ENCODE measurements at regions not wholly inside any gene's neighbourhood (a gene's known extent, or its start where the extent isn't known, plus 50 kb on each side); places are given as distances from the start of the nearest gene placed in this dataset.
"Not testable (repeated sequence)": the region's sequence is repeated elsewhere in the genome, so short reads cannot be mapped to it uniquely, and the experiment has no call there.

- H3K36me3 Mint-ChIP-seq (ENCODE audit: low read depth), result no peaks in the 10 kb centered on the region
- H3K4me1 Mint-ChIP-seq (ENCODE audit: low read depth), result no peaks in the 10 kb centered on the region
- peaks cover 53% of the 10 kb centered on the region for H3K9me3 Mint-ChIP-seq
- H3K27me3 Mint-ChIP-seq, result no peaks in the 10 kb centered on the region
- H3K4me3 Mint-ChIP-seq, result no peak overlapping the region
- intact Hi-C loops (cut with micrococcal nuclease), result no loop called here
- no peak overlapping the region for H3K27ac Mint-ChIP-seq
Observed at GRCh38 chr6:68139130-68139529, 496.0 kb upstream of the ADGRB3 start.

GRCh38 chr6:68134796-68135195, 500.3 kb upstream of the ADGRB3 start:
- Mint-ChIP-seq H3K4me1 (ENCODE audit: low read depth) (no peaks in the 10 kb centered on the region), H3K27ac (no peak overlapping the region), H3K9me3 (peaks cover 44% of the 10 kb centered on the region), H3K27me3 (no peaks in the 10 kb centered on the region), H3K4me3 (no peak overlapping the region), H3K36me3 (ENCODE audit: low read depth) (no peaks in the 10 kb centered on the region)
- intact Hi-C loops (cut with micrococcal nuclease), result no loop called here

- Mint-ChIP-seq H3K9me3 (peaks cover 20% of the 10 kb centered on the region), H3K4me1 (ENCODE audit: low read depth) (no peaks in the 10 kb centered on the region), H3K27ac (no peak overlapping the region), H3K4me3 (no peak overlapping the region), H3K27me3 (no peaks in the 10 kb centered on the region), H3K36me3 (ENCODE audit: low read depth) (no peaks in the 10 kb centered on the region)
- intact Hi-C loops (cut with micrococcal nuclease), result no loop called here
Observed at GRCh38 chr6:68128211-68128610, 506.9 kb upstream of the ADGRB3 start.

- H3K4me1 Mint-ChIP-seq (ENCODE audit: low read depth), result no peaks in the 10 kb centered on the region
- peaks cover 24% of the 10 kb centered on the region for H3K9me3 Mint-ChIP-seq
- intact Hi-C loops (cut with micrococcal nuclease), result no loop called here
- no peak overlapping the region for H3K27ac Mint-ChIP-seq
- H3K27me3 Mint-ChIP-seq, result no peaks in the 10 kb centered on the region
- H3K36me3 Mint-ChIP-seq (ENCODE audit: low read depth), result no peaks in the 10 kb centered on the region
- no peak overlapping the region for H3K4me3 Mint-ChIP-seq
Observed at GRCh38 chr6:68127074-68127473, 508.0 kb upstream of the ADGRB3 start.

- H3K27ac Mint-ChIP-seq, result no peak overlapping the region
- H3K9me3 Mint-ChIP-seq, result peaks cover 24% of the 10 kb centered on the region
- intact Hi-C loops (cut with micrococcal nuclease), result no loop called here
- no peaks in the 10 kb centered on the region for H3K36me3 Mint-ChIP-seq (ENCODE audit: low read depth)
- no peaks in the 10 kb centered on the region for H3K4me1 Mint-ChIP-seq (ENCODE audit: low read depth)
- H3K27me3 Mint-ChIP-seq, result no peaks in the 10 kb centered on the region
- no peak overlapping the region for H3K4me3 Mint-ChIP-seq
Observed at GRCh38 chr6:68126089-68126749, 508.9 kb upstream of the ADGRB3 start.

GRCh38 chr6:68122975-68123374, 512.1 kb upstream of the ADGRB3 start:
- H3K27ac Mint-ChIP-seq; intact Hi-C loops (cut with micrococcal nuclease); H3K27me3 Mint-ChIP-seq; H3K36me3 Mint-ChIP-seq (ENCODE audit: low read depth); H3K4me1 Mint-ChIP-seq (ENCODE audit: low read depth); H3K4me3 Mint-ChIP-seq: not testable (repeated sequence)
- H3K9me3 Mint-ChIP-seq, result peaks cover 24% of the 10 kb centered on the region

- intact Hi-C loops (cut with micrococcal nuclease), result no loop called here
- Mint-ChIP-seq H3K27ac (no peak overlapping the region), H3K4me1 (ENCODE audit: low read depth) (no peaks in the 10 kb centered on the region), H3K36me3 (ENCODE audit: low read depth) (no peaks in the 10 kb centered on the region), H3K9me3 (peaks cover 24% of the 10 kb centered on the region), H3K27me3 (no peaks in the 10 kb centered on the region), H3K4me3 (no peak overlapping the region)
Observed at GRCh38 chr6:68122032-68122431, 513.0 kb upstream of the ADGRB3 start.

- H3K9me3 Mint-ChIP-seq, result peaks cover 24% of the 10 kb centered on the region
- H3K27me3 Mint-ChIP-seq; H3K4me1 Mint-ChIP-seq (ENCODE audit: low read depth); H3K36me3 Mint-ChIP-seq (ENCODE audit: low read depth); intact Hi-C loops (cut with micrococcal nuclease); H3K4me3 Mint-ChIP-seq; H3K27ac Mint-ChIP-seq: not testable (repeated sequence)
Observed at GRCh38 chr6:68120954-68121353, 514.1 kb upstream of the ADGRB3 start.

- intact Hi-C loops (cut with micrococcal nuclease), result no loop called here
- Mint-ChIP-seq H3K9me3 (no peaks in the 10 kb centered on the region), H3K27me3 (no peaks in the 10 kb centered on the region)
Observed at GRCh38 chr6:68114463-68115047, 520.5 kb upstream of the ADGRB3 start.

GRCh38 chr6:68108233-68108835, 526.7 kb upstream of the ADGRB3 start:
- Mint-ChIP-seq H3K27me3 (no peaks in the 10 kb centered on the region), H3K4me3 (no peak overlapping the region), H3K27ac (no peak overlapping the region), H3K36me3 (ENCODE audit: low read depth) (no peaks in the 10 kb centered on the region), H3K4me1 (ENCODE audit: low read depth) (no peaks in the 10 kb centered on the region), H3K9me3 (no peaks in the 10 kb centered on the region)
- intact Hi-C loops (cut with micrococcal nuclease), result no loop called here

More at GRCh38 chr6:68114463-68115047, 520.5 kb upstream of the ADGRB3 start:
- Mint-ChIP-seq H3K27ac (no peak overlapping the region), H3K4me1 (ENCODE audit: low read depth) (no peaks in the 10 kb centered on the region), H3K36me3 (ENCODE audit: low read depth) (no peaks in the 10 kb centered on the region), H3K4me3 (no peak overlapping the region)

GRCh38 chr6:68094070-68094469, 541.0 kb upstream of the ADGRB3 start:
- H3K9me3 Mint-ChIP-seq, result no peaks in the 10 kb centered on the region
- H3K27ac Mint-ChIP-seq, result no peak overlapping the region
- intact Hi-C loops (cut with micrococcal nuclease), result no loop called here
- no peaks in the 10 kb centered on the region for H3K36me3 Mint-ChIP-seq (ENCODE audit: low read depth)
- H3K4me3 Mint-ChIP-seq, result no peak overlapping the region
- H3K4me1 Mint-ChIP-seq (ENCODE audit: low read depth), result no peaks in the 10 kb centered on the region
- H3K27me3 Mint-ChIP-seq, result no peaks in the 10 kb centered on the region

GRCh38 chr6:68087399-68088133, 547.5 kb upstream of the ADGRB3 start:
- Mint-ChIP-seq H3K27ac (no peak overlapping the region), H3K4me1 (ENCODE audit: low read depth) (no peaks in the 10 kb centered on the region), H3K9me3 (peaks cover 10% of the 10 kb centered on the region), H3K27me3 (no peaks in the 10 kb centered on the region), H3K36me3 (ENCODE audit: low read depth) (no peaks in the 10 kb centered on the region), H3K4me3 (no peak overlapping the region)
- intact Hi-C loops (cut with micrococcal nuclease), result no loop called here

GRCh38 chr6:68086199-68086598, 548.9 kb upstream of the ADGRB3 start:
- no peak overlapping the region for H3K27ac Mint-ChIP-seq
- intact Hi-C loops (cut with micrococcal nuclease), result no loop called here
- H3K36me3 Mint-ChIP-seq (ENCODE audit: low read depth), result no peaks in the 10 kb centered on the region
- no peak overlapping the region for H3K4me3 Mint-ChIP-seq
- H3K9me3 Mint-ChIP-seq, result peaks cover 10% of the 10 kb centered on the region
- H3K27me3 Mint-ChIP-seq, result no peaks in the 10 kb centered on the region
- no peaks in the 10 kb centered on the region for H3K4me1 Mint-ChIP-seq (ENCODE audit: low read depth)

GRCh38 chr6:68085599-68085998, 549.5 kb upstream of the ADGRB3 start:
- intact Hi-C loops (cut with micrococcal nuclease); H3K4me1 Mint-ChIP-seq (ENCODE audit: low read depth); H3K36me3 Mint-ChIP-seq (ENCODE audit: low read depth); H3K9me3 Mint-ChIP-seq; H3K27ac Mint-ChIP-seq; H3K4me3 Mint-ChIP-seq; H3K27me3 Mint-ChIP-seq: not testable (repeated sequence)
